Tibial artery (tissue), 4 donors: ENCODE measurements at regions not wholly inside any gene's neighbourhood (a gene's known extent, or its start where the extent isn't known, plus 50 kb on each side); places are given as distances from the start of the nearest gene placed in this dataset.

Experiments used
- DNase-seq, 2 donors: peaks; one replicate each; pipeline ENCODE4 v3.0.0-alpha.2; 2019
- H3K27ac ChIP-seq, 2 donors: fragments of 200-600 bp; sonication (generic) in 1 of 2; 1 replicate in 1 of 2; 2 replicates in 1 of 2; pipeline ENCODE4 v1.5.1; 2018 to 2019; ENCODE audit warnings: mild to moderate bottlenecking in 1 of 2
- H3K27me3 ChIP-seq, 2 donors: fragments of 200-600 bp; sonication (generic) in 1 of 2; one replicate each; pipeline versions ENCODE4 v1.5.1 to v1.6.0; 2016 to 2019
- H3K36me3 ChIP-seq, 3 donors: fragments of 200-600 bp; sonication (generic) in 2 of 3; one replicate each; pipeline ENCODE4 v1.5.1; 2016 to 2019; ENCODE audit warnings: mild to moderate bottlenecking in 2 of 3
- H3K4me1 ChIP-seq, 4 donors: fragments of 200-600 bp; sonication (generic) in 2 of 4; 1 replicate in 3 of 4; 2 replicates in 1 of 4; pipeline ENCODE4 v1.5.1; 2016 to 2019
- H3K4me3 ChIP-seq, 2 donors: fragments of 200-600 bp; sonication (generic) in 1 of 2; 1 replicate in 1 of 2; 2 replicates in 1 of 2; pipeline ENCODE4 v1.5.1; 2018 to 2019; ENCODE audit warnings: mild to moderate bottlenecking in 2 of 2
- H3K9me3 ChIP-seq, 3 donors: fragments of 200-600 bp; sonication (generic) in 1 of 3; one replicate each; pipeline ENCODE4 v1.5.1; 2016 to 2019
- intact Hi-C: fragments of 100-400 bp; cut with DNase I; formaldehyde crosslinking; loops from one replicate; pipeline ENCODE4 v1.15.0; 2023; ENCODE audit warnings: low total_unique reads
- TF ChIP-seq, protein P1 (sequence below), 2 experiments: fragments of 200-600 bp in 1 of 2; fragments of 450-650 bp in 1 of 2; IDR thresholded peaks; one replicate each; pipeline ENCODE4 v1.5.1; 2017 to 2019; ENCODE audit warnings: antibody characterized with exemption in 2 of 2, mild to moderate bottlenecking in 1 of 2, moderate library complexity in 1 of 2

DNA sequence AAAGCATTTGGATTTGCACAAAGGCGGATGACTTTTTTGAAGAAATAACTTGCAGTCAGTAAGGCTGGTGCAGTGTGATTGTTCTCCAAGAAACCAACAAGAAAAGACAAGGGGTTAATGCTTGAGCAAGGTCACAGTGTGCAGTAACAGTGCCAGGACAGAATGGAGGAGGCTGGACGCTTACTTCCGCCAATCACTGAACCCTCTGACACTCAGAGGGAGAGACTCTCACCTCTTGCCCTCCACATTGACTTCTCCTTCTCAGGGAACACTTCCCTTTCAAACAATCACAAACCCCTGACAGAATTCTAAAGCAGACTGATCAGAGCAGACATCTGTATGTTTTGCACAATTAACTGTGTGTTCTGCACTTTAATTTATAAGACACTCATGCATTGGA, 228.4 kb downstream of the BLID start:
- Histone ChIP-seq H3K4me1 (peaks cover 0 to 37% (median 11%) of the 10 kb centered on the region in 4 donors), H3K36me3 (no peaks in the 10 kb centered on the region), H3K9me3 (no peaks in the 10 kb centered on the region), H3K27me3 (no peaks in the 10 kb centered on the region), H3K27ac (no peak overlapping the region), H3K4me3 (no peak overlapping the region)
- peak in 1 of 2 donors; percentile 28 for DNase-seq
- TF ChIP-seq, protein P1, sequence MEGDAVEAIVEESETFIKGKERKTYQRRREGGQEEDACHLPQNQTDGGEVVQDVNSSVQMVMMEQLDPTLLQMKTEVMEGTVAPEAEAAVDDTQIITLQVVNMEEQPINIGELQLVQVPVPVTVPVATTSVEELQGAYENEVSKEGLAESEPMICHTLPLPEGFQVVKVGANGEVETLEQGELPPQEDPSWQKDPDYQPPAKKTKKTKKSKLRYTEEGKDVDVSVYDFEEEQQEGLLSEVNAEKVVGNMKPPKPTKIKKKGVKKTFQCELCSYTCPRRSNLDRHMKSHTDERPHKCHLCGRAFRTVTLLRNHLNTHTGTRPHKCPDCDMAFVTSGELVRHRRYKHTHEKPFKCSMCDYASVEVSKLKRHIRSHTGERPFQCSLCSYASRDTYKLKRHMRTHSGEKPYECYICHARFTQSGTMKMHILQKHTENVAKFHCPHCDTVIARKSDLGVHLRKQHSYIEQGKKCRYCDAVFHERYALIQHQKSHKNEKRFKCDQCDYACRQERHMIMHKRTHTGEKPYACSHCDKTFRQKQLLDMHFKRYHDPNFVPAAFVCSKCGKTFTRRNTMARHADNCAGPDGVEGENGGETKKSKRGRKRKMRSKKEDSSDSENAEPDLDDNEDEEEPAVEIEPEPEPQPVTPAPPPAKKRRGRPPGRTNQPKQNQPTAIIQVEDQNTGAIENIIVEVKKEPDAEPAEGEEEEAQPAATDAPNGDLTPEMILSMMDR (IDR thresholded peaks at IDR 0.05) = no peak
- intact Hi-C loops = no loop called here

DNA sequence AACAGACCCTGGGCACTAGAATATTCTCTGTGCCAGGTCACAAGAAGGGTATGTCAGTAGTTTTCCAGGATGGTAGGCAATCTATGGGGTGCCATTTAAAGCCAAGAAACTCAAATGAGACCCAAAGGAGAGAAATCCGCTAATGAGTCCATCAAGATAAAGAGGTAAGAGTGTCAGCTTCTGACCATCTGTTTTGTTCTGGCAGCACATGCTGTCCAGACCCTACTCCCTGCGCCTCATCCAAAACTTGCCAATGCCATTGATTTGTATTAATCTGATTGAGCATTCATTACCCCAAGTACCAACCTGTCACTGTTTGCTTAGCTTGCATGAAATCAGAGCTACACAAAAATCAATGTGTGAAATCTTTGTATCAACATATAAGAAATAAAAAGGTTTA, 229.0 kb downstream of the BLID start:
- intact Hi-C loops = no loop called here
- TF ChIP-seq, protein P1 (IDR thresholded peaks at IDR 0.05) = no peak
- no peak for DNase-seq
- H3K27me3 ChIP-seq = no peaks in the 10 kb centered on the region
- H3K9me3 ChIP-seq = no peaks in the 10 kb centered on the region
- no peak overlapping the region for H3K27ac ChIP-seq
- H3K4me1 ChIP-seq = peaks cover 0 to 31% (median 10%) of the 10 kb centered on the region in 4 donors
- no peak overlapping the region for H3K4me3 ChIP-seq
- H3K36me3 ChIP-seq = no peaks in the 10 kb centered on the region

DNA sequence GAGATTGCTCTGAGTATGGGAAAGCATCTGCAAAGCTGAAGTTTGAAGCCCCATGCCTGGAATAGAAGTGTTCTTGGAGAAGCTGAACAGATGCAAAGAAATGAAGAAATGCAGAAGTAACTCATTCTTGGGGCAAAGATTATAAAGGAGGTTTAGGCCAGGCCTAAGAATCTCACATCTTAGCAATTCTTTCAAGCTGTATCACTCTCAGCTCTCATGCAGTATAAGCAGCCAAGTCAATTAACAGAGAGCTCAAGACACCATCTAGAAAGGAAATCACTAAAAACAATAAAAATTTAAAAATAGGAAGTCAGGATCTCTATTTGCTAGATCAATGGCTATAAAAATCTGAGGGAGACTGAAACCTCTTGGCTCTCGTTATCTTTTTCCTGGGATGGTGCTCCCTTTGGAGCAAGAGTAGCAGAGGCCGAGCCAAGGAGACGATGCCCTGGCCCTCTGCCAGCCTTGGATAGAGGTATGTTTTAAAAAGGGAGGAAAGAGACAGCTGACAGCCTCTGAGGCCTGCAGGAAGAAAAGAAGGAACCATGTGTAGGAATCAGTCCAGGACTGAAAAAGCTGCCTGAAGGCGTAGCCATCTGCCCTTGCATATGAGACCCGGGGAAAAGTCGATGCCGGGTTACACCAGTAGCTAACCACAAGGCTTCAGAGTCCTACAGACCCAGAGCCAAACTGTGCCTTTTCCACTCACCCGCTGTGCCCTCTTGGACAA, 229.8 kb downstream of the BLID start:
- TF ChIP-seq, protein P1 (IDR thresholded peaks at IDR 0.05) = no peak
- Histone ChIP-seq H3K4me1 (peaks cover 0 to 23% (median 8%) of the 10 kb centered on the region in 4 donors), H3K4me3 (no peak overlapping the region), H3K9me3 (no peaks in the 10 kb centered on the region), H3K27me3 (no peaks in the 10 kb centered on the region), H3K27ac (no peak overlapping the region), H3K36me3 (no peaks in the 10 kb centered on the region)
- DNase-seq = peak; percentile 59 to 67
- intact Hi-C loops = no loop called here

DNA sequence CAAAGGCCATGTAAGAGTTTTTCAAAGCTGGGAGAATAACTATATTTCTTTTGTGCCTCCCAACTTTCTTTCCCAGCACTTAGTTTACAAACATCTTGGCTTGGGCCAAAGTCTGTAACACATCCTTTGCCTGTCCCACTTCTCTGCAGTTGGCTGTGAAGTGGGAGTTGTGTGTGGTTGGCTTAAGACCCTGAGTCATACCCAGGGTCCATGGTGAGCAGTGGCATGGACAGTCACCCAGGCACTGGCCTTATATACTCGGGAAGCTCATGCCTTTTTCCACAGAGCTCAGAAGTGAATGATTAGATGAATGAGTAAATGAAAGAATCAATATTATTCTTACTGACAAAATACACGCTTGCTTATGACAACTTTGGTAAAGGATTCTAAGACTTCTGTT, 231.4 kb downstream of the BLID start:
- TF ChIP-seq, protein P1 (IDR thresholded peaks at IDR 0.05) = no peak
- no peak overlapping the region for H3K27ac ChIP-seq
- H3K4me1 ChIP-seq = peaks cover 0 to 8% (median 0%) of the 10 kb centered on the region in 4 donors
- H3K9me3 ChIP-seq = no peaks in the 10 kb centered on the region
- intact Hi-C loops = no loop called here
- DNase-seq = no peak
- H3K27me3 ChIP-seq = no peaks in the 10 kb centered on the region
- no peaks in the 10 kb centered on the region for H3K36me3 ChIP-seq
- no peak overlapping the region for H3K4me3 ChIP-seq

DNA sequence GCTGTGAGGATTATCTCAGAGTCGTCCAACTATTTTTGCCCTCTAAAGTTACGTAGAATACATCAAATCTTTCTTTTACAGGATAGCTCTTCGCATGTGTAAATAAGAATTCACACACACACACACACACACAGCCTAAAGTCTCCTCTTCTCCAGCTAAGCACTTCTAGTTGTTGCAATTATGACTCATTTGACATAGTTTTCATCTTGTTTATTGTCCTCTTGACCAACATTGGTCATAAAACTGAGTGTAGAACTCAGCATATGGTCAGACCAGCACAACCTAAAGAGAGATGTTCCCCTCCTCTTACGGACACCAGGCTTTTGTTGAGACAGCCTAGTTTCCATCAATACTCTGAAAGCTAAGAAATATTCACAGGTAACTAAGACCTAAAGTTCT, 234.2 kb downstream of the BLID start:
- peaks cover 0 to 8% (median 0%) of the 10 kb centered on the region in 4 donors for H3K4me1 ChIP-seq
- H3K27ac ChIP-seq = no peak overlapping the region
- no peak for DNase-seq
- intact Hi-C loops = no loop called here
- no peak overlapping the region for H3K4me3 ChIP-seq
- H3K36me3 ChIP-seq = no peaks in the 10 kb centered on the region
- H3K9me3 ChIP-seq = no peaks in the 10 kb centered on the region
- TF ChIP-seq, protein P1 (IDR thresholded peaks at IDR 0.05) = no peak
- no peaks in the 10 kb centered on the region for H3K27me3 ChIP-seq
